Upper lobe of left lung (tissue), 6 donors: ENCODE measurements at regions not wholly inside any gene's neighbourhood (a gene's known extent, or its start where the extent isn't known, plus 50 kb on each side); places are given as distances from the start of the nearest gene placed in this dataset.
A peak's percentile ranks its signal among the peaks of the same experiment; 100 is the strongest.

Experiments
- ATAC-seq, 2 donors: fragments of 200-7000 bp; cut with Tn5 transposase; one replicate each; pipeline ENCODE4 v1.9.1; 2022; ENCODE audit warnings: mild to moderate bottlenecking in 2 of 2, moderate library complexity in 2 of 2; ENCODE audit not compliant: low FRiP score in 2 of 2
- DNase-seq, 2 donors: peaks; one replicate each; pipeline ENCODE4 v3.0.0-alpha.2; 2019 to 2020
- H3K27ac ChIP-seq, 4 donors: fragments of 200-600 bp; sonication (generic); one replicate each; pipeline ENCODE4 v1.5.1; 2016 to 2019
- H3K27me3 ChIP-seq, 4 donors: fragments of 200-600 bp; sonication (generic); one replicate each; pipeline ENCODE4 v1.5.1; 2017 to 2019
- H3K36me3 ChIP-seq, 4 donors: fragments of 200-600 bp; sonication (generic); one replicate each; pipeline ENCODE4 v1.5.1; 2016 to 2019
- H3K4me1 ChIP-seq, 4 donors: fragments of 200-600 bp; sonication (generic); one replicate each; pipeline ENCODE4 v1.5.1; 2018 to 2019
- H3K4me3 ChIP-seq, 4 donors: fragments of 200-600 bp; sonication (generic); one replicate each; pipeline ENCODE4 v1.5.1; 2017 to 2019; ENCODE audit warnings: mild to moderate bottlenecking in 2 of 4, moderate library complexity in 1 of 4
- H3K9me3 ChIP-seq, 4 donors: fragments of 200-600 bp; sonication (generic); one replicate each; pipeline ENCODE4 v1.5.1; 2018 to 2019
- EP300 ChIP-seq, 4 donors: sonication (generic); formaldehyde crosslinking; IDR thresholded peaks; one replicate each; pipeline ENCODE4 v1.5.1; 2017; ENCODE audit warnings: antibody characterized with exemption in 4 of 4, control low read depth in 2 of 4
- POLR2A ChIP-seq, 4 donors: fragments of 450-650 bp; IDR thresholded peaks; one replicate each; pipeline ENCODE4 v1.5.1; 2016 to 2017; ENCODE audit warnings: antibody characterized with exemption in 4 of 4, mild to moderate bottlenecking in 2 of 4
- POLR2AphosphoS5 ChIP-seq, 2 donors: sonication (generic); formaldehyde crosslinking; IDR thresholded peaks; one replicate each; pipeline ENCODE4 v1.5.1; 2017; ENCODE audit warnings: antibody characterized with exemption in 2 of 2
- WGBS, 2 donors: methylation state at CpG; one replicate each; pipeline ENCODE4 v1.1.5; 2017 to 2018; 5-methylcytosine and 5-hydroxymethylcytosine counted together
- TF ChIP-seq, protein P1 (sequence below), 6 experiments: fragments of 450-650 bp in 4 of 6; fragments of 200-600 bp in 2 of 6; sonication (generic) in 2 of 6; IDR thresholded peaks; one replicate each; pipeline ENCODE4 v1.5.1; 2016 to 2019; ENCODE audit warnings: antibody characterized with exemption in 6 of 6
- donor health status: DM: no; HTN: no; CAD: no; lungs with moderate emphysema.
- donor health status: DM: no; HTN: yes; CAD: no; lungs with severe emphysema.

DNA sequence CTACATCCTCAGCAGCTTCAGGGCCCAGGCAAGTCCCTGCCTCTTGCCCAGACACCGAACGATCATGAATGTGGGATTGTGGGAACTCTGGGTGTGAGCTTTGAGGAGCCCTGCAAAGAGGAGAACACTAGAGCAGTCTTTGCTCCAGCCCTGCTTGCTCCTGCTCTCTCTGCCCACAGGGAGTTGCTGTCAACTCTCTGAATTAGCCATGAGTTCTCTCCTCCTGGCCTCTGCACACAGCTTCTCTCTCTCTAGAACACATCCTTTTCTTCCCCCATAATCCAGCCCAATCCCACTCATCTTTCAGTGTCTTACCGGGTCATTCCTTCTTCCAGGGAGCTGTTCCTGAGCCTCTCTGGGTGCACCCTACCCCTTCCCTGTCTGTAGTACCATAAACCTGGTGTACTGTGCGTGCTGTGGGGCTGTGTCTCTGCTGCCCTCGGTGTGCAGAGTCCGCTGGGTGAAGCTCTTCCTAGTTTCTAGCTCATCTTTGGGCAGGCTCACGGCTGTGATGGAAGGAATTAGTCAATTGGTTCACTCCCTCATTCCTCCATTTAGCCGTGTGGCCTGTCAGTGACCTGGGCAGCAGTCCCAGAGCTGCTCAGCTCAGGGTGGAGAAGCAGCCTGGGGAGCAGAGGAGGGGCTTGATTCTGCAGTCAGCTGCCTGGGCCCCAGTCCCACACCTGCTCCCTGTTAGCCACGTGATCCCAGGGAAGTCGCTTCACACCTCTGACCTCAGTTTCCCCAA is 132.9 kb upstream of the HDAC4 start:
- Histone ChIP-seq H3K36me3 (no peaks in the 10 kb centered on the region), H3K4me3 (no peak overlapping the region), H3K9me3 (peaks cover 0 to 6% (median 0%) of the 10 kb centered on the region in 4 donors), H3K4me1 (no peaks in the 10 kb centered on the region), H3K27ac (no peak overlapping the region), H3K27me3 (no peaks in the 10 kb centered on the region)
- WGBS, 2 donors: 82 to 84% methylated on average over 6 to 10 of the region's 10 CpGs
- ATAC-seq: peak in 1 of 2 donors; percentile 74
- TF ChIP-seq, protein P1, sequence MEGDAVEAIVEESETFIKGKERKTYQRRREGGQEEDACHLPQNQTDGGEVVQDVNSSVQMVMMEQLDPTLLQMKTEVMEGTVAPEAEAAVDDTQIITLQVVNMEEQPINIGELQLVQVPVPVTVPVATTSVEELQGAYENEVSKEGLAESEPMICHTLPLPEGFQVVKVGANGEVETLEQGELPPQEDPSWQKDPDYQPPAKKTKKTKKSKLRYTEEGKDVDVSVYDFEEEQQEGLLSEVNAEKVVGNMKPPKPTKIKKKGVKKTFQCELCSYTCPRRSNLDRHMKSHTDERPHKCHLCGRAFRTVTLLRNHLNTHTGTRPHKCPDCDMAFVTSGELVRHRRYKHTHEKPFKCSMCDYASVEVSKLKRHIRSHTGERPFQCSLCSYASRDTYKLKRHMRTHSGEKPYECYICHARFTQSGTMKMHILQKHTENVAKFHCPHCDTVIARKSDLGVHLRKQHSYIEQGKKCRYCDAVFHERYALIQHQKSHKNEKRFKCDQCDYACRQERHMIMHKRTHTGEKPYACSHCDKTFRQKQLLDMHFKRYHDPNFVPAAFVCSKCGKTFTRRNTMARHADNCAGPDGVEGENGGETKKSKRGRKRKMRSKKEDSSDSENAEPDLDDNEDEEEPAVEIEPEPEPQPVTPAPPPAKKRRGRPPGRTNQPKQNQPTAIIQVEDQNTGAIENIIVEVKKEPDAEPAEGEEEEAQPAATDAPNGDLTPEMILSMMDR (IDR thresholded peaks at IDR 0.05): no peak
- TF ChIP-seq EP300 (IDR thresholded peaks at IDR 0.05) (no peak), POLR2AphosphoS5 (IDR thresholded peaks at IDR 0.05) (no peak), POLR2A (IDR thresholded peaks at IDR 0.05) (no peak)
- DNase-seq: no peak

DNA sequence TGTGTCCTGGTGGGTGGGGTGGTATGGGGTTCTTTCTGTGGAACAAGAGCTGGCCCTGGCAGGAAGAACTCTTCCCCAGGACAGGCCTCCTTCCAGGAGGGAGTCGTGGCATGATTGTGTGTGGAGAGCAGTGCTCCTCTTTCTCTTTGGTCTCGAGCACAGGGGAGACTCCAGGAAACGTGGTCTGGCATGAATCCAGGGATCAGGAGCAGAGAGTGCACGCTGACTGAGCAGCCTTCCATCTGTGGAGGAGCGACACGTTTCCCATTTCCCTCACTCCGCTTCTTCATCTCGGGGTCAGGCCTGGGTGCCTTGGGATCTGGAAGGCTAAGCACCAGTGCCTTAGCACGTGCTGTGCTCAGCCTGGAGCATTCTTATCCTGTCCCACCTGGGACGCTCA is 132.0 kb upstream of the HDAC4 start:
- Histone ChIP-seq H3K9me3 (peaks cover 0 to 6% (median 0%) of the 10 kb centered on the region in 4 donors), H3K4me3 (no peak overlapping the region), H3K4me1 (no peaks in the 10 kb centered on the region), H3K36me3 (no peaks in the 10 kb centered on the region), H3K27ac (no peak overlapping the region), H3K27me3 (no peaks in the 10 kb centered on the region)
- TF ChIP-seq POLR2AphosphoS5 (IDR thresholded peaks at IDR 0.05) (no peak), EP300 (IDR thresholded peaks at IDR 0.05) (no peak), POLR2A (IDR thresholded peaks at IDR 0.05) (no peak)
- TF ChIP-seq, protein P1 (IDR thresholded peaks at IDR 0.05): no peak
- no peak for ATAC-seq
- WGBS, 2 donors: 30 to 39% methylated on average over 9 to 10 of the region's 10 CpGs
- DNase-seq: no peak

DNA sequence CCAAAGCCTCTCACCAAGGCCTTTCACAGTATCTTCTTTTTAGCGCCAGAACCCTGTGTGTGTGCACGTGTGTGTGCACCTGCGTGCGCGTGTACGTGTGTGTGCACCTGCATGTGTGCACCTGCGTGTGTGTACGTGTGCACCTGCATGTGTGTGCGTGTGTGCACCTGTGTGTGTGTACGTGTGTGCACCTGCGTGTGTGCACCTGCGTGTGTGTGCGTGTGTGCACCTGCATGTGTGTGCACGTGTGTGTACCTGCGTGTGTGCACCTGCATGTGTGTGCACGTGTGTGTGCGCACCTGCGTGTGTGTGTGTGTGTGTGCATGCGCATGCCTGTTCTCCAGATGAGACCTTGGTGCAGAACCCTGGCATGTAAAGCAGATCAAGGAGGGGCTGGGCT is 131.4 kb upstream of the HDAC4 start:
- H3K9me3 ChIP-seq: peaks cover 0 to 6% (median 0%) of the 10 kb centered on the region in 4 donors
- H3K27me3 ChIP-seq: no peaks in the 10 kb centered on the region
- TF ChIP-seq, protein P1 (IDR thresholded peaks at IDR 0.05): no peak
- no peak for TF ChIP-seq POLR2AphosphoS5 (IDR thresholded peaks at IDR 0.05)
- TF ChIP-seq EP300 (IDR thresholded peaks at IDR 0.05): no peak
- TF ChIP-seq POLR2A (IDR thresholded peaks at IDR 0.05): no peak
- H3K4me1 ChIP-seq: no peaks in the 10 kb centered on the region
- 73 to 89% methylated on average over 17 to 19 of the region's 19 CpGs for whole genome bisulfite sequencing, 2 donors
- H3K27ac ChIP-seq: no peak overlapping the region
- H3K4me3 ChIP-seq: no peak overlapping the region
- no peaks in the 10 kb centered on the region for H3K36me3 ChIP-seq
- no peak for ATAC-seq
- peak in 1 of 2 donors; percentile 61 for DNase-seq

DNA sequence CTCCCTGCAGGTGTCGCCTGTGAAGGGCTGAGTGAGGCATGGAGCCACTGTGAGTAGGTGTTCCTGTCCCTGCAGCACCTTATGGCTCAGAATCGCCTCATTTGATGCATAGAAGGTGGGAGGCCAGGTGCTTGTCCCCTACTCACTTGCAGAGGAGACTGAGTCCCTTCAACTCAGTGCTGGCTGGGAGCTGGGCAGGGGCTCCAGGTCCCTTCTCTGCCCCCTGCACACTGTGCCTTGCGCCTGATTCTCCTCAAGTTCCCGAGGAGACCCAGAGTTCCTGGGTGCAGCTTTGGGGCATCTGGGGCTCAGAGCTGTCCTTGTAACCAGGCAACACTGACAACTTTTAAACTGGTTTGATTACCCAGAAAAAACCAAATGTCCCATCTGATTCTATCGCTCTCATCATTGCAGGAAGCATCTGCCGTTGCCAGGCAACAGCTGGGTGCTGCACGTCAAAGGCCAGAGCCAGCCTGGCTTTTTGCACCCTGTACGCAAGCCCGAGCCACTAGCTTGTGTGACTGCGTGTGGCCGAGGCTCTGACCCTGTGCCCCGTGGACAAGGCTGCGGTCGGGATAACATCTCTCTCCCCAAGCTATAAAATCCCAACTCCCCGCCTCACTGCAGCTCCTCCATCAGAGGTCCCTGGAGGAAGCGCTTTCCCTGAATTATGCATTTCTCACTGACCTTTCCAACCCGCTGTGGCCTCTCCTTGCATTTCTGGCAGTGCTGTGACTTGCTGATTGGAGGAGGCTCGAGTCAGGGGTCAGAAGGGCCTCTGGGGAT is 130.8 kb upstream of the HDAC4 start:
- no peaks in the 10 kb centered on the region for H3K36me3 ChIP-seq
- no peaks in the 10 kb centered on the region for H3K27me3 ChIP-seq
- TF ChIP-seq, protein P1 (IDR thresholded peaks at IDR 0.05): no peak
- TF ChIP-seq EP300 (IDR thresholded peaks at IDR 0.05) (no peak), POLR2A (IDR thresholded peaks at IDR 0.05) (no peak), POLR2AphosphoS5 (IDR thresholded peaks at IDR 0.05) (no peak)
- DNase-seq (no peak), ATAC-seq (no peak)
- H3K4me1 ChIP-seq: no peaks in the 10 kb centered on the region
- no peak overlapping the region for H3K4me3 ChIP-seq
- H3K9me3 ChIP-seq: peaks cover 0 to 6% (median 0%) of the 10 kb centered on the region in 4 donors
- no peak overlapping the region for H3K27ac ChIP-seq
- WGBS, 2 donors: 57 to 81% methylated on average over 13 to 18 of the region's 18 CpGs
